M059J (cell line): ENCODE measurements at regions not wholly inside any gene's neighbourhood (a gene's known extent, or its start where the extent isn't known, plus 50 kb on each side); places are given as distances from the start of the nearest gene placed in this dataset.
A peak's percentile ranks its signal among the peaks of the same experiment; 100 is the strongest.

Experiments
- DNase-seq: peaks from one replicate; pipeline ENCODE4 v3.0.0-alpha.2; 2012; ENCODE audit warnings: low read depth

DNA sequence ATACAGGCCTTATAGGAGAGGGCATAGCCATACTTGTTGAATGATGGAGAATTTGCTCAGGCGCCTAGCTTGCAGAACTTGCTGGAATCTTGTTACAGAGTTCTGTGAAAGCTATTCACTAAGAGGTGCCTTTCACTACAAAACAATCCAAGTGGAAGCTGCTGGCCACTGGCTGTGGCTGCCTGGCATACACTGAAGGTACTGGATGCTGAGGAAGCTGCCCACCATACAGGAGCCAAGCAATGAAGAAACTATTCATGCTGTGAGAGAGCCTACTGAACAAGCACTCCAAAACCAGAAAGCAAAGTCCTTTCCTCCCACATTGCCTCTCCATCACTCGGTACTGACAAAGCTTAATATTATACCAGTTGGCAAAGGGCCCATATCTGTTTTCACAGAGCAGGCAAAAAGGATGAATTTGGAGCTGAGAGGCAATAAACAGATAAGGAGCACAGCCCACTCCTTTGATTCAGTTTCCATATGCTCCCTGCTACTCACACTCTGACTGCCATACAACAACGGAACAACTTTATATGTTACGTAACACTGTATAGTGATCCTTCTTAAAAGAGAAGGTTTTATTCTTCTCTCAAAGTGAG is 192.6 kb upstream of the ALCAM start:
- no peak for DNase-seq

DNA sequence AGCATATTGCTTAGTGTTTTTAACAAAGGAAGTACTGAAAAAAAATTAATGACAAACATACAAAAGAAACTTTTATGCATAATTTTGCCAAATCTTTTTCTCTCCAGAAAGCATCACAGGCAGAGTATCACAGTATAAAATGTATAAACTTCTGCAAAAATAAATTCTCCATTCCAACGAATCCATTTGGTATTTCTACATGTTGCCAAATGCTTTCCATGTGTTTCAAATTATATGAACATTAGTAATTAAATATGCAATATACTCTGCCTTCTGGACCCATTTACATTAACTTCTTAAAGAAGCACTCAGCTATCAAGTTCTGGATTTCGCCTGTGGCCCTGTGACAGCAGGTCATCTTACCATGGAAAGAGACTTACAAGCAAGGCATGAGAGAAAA is 189.1 kb upstream of the ALCAM start:
- DNase-seq = no peak

DNA sequence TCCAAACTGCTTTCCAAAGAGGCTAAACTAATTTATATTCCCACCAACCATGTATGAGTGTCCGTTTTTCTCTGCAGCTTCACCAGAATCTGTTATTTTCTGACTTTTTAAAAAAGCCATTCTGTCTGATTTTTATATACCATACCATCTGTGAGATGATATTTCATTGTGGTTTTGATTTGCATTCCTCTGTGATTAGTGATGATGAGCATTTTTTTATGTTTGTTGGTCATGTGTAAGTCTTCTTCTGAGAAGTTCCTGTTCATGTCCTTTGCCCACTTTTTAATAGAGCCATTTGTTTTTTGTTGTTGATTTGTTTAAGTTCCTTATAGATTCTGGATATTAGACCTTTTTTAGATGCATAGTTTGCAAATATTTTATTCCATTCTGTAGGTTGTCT is 179.4 kb upstream of the ALCAM start:
- peak; percentile 17 for DNase-seq

DNA sequence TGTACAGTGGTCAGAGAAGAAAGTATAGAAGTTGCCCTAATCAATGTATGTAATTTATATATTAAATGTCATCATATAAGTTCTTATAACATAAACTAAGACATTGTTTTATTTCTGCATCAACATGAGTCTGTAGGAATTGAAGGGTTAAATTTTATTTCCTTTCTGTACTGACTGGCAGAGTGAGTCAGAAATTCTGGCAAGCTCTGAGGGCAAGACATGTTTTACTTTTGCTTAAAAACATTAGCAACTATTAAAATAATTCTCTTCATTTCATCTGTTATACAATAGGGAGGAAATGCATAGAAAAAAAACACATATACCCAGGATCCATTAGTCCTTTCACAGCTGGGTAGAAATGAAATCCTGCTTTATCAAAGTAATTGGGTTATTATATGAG is 171.4 kb upstream of the ALCAM start:
- DNase-seq = peak; percentile 50

DNA sequence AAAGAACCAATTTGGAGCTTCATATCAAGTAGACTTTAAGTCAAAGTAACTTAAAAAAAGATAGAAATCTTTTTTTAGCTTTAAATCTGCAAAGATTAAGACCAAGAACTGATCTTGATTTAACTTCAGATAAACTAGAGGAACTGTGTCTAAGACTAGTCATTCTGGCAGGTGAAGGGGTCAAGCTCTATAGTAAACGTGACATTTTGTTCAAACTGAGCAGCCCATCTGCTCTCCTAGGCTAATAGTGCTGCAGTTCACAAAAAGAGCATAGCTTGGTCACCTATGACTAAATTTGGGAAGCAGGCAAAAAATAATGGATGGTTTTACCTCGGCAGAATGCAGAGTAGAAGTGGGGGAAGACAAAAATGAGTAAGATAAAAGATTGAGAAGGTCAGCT is 168.8 kb upstream of the ALCAM start:
- DNase-seq = peak; percentile 34

DNA sequence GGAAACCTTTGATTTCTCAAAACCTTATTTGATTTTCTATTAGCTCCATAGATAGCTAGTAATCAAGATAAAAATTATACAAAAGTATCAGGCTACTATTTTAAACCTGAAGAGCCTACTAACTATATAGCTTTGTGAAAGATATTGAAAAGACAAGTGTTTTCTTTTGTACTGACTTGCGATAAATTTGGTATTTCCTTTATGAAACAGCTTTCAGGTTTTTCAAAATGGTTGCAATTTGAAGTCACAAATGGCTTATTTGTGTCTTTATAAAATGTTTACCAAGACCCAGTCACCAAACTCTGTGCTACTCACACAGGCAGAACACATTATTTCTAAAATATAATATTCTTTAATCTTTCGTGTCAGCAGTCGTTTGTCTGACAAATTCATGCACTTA is 167.5 kb upstream of the ALCAM start:
- DNase-seq = no peak

DNA sequence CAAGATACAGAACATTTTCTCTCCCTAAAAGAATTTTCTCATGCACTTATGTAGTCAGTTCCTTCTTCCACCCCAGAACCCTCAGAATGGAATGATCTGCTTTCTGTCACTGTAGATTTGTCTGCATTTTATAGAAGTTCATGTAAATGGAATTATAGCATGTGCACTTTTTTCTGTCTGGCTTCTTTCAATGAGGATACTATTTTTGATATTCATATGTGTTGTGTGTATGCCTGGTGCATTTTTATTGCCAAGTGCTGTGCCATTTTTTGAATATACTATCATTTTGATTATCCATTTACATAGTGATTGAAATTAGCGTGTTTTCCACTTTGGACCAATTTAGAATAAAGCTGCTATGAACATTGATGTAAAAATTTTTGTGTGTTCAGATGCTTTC is 156.6 kb upstream of the ALCAM start:
- no peak for DNase-seq

DNA sequence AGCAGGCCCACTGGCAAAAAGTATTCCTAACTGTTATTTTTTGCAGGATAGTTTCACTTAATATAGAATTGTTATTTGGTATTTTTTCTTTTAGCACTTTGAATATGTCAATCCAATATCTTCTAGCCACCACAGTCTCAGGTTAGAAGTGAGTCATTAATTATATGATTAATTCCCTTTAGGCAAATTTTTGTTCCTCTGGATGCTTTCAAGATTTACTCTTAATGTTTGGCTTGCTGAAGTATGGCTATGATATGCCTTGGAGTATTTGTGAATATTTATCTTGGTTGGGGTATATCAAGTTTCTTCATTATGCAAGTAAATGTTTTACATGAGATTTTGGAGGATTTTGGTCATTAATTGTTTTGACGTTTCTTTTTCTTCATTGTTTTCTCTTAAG is 152.1 kb upstream of the ALCAM start:
- peak; percentile 58 for DNase-seq

DNA sequence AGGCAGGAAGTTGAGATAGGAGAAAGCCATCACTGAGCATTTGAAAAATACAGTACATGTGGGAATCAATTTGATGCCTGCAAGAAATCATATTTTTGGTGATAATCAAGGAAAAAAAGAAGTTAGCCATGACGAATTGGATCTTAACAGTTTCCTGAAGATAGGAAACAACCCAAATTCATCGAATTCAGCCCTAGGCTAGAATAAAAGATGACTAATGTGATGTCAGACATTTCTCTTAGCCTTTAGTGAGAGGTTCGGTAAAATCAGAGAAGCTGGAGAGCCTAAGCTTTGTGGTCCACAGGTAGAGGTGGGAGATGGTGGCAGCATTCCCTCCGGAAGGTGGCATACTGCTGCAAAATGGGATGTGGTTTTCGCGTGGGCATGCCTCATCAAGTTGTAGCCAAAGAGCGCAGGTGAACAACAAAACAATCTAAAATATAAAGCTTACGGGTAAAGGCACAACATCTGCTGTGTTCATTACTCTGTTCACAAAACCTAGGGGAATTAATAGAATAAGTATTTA is 144.1 kb upstream of the ALCAM start:
- peak; percentile 57 for DNase-seq

DNA sequence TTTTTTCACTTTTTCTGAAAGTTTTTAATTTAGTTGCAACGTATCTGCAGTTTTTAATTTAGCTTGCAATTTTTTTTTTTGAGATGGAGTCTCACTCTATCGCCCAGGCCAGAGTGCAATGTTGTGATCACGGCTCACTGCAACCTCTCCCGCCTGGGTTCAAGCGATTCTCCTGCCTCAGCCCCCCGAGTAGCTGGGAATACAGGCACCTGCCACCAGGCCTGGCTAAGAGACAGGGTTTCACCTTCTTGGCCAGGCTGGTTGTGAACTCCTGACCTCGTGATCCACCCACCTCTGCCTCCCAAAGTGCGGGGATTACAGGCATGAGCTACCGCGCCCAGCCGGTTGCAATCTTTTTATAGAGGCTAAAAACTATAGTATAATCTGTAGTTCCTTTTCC is 142.9 kb upstream of the ALCAM start:
- DNase-seq = no peak

DNA sequence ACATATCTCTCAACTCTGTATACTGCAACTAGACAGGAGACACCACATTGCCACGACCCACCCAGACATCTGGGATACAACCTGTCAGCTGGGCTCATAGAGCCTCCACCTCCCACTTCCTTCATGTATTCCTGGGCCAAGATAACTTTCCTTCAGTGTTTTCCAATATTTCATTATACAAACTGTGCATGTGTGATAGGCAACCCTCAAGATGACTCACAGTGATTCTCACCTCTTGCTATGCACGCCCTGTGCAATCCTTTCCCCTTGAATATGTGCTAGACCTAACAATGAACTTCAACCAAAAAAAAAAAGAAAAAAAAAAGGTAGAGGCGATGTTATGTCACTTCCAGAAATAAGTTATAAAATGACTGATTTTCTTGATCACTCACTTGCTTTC is 138.0 kb upstream of the ALCAM start:
- DNase-seq = peak; percentile 52

DNA sequence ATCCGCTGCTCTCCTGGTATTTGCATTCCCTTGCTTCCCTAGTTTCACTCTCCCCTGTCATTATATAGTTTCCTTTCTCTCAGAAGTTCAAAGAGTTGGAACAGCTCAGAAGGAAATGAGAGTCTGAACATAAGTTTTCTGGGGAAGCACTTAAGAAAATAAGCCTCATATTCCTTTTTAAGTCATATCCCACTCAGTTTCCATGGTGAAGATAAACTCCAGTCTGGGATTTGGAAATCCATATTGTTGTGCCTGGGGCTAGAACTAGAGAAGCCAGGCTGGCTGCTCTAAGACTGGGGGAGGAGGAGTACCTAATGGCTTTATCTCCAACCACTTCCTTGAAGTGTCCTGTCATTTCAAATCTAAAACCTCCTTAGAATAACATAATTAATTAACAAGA is 134.2 kb upstream of the ALCAM start:
- DNase-seq = peak; percentile 76

DNA sequence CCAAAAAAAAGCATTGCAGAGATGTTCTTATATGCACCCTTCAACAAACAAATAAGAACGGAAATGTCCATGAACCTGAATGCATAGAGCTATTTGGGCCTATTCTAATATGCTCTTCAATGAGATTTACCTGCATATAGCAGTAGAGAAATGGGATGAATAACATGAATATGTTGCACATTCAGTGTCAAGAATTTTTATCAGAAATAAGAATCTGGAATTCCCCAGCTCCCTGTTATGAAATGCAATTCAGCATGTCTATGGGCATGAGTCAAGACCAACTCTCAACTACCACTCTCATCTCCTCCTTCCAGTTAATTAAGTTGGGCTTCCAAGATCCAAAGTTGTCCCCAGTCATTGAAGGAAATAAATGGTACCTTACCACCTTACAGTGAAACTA is 133.7 kb upstream of the ALCAM start:
- peak; percentile 63 for DNase-seq

DNA sequence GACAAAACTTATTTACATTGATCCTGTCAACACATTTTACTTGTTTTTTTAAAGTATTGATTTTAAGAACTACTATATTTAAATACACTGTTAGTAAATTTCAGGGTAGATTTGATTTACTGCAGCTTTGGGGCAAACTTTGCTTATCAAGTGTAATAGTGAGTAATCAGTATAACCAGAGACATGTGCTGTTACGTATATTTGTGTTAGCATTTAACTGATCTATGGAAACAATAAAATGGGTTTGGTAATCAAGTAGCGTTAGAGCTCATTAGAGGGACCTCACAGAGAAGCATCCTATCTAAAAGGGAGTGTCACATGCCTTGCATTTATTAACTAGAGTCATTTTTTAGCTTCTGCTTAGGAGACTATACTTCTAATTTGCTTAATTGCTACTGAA is 131.5 kb upstream of the ALCAM start:
- DNase-seq = no peak

DNA sequence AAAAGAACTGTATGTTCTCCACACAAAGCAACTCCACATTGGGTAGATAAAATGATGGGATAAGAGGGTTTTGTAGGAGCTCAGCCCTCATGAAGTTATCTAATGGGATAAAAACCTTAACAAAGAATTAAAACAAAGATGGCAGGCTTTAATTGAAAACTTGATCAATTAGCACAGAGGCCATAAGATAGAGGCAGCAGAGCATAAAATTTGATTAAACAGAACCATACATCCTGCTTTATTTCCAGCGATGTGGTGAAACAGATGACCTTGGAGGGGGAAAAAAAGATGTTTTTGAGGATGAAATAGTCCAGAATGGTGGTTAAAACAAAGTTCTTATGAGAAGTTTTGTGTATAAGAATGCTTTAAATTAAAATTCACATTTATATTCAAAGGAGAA is 130.9 kb upstream of the ALCAM start:
- DNase-seq = no peak

DNA sequence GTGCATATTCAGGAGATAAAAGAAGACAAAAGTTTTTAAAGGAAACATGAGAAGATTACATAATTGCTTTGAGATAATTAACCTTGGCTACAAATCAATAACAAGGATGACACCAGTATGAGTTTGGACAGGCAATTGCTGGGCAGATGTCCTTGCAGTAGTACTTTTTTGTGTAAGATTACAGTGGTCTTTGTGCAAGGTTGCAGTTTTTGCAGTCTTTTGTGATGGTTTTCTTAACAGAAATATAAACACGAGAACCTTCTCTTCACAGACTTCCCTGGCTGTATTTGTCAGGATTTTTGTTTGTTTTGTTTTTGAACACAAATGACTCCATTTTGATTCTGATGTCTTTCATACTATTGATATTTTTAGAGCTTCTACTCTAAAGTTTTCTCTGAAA is 128.3 kb upstream of the ALCAM start:
- no peak for DNase-seq

DNA sequence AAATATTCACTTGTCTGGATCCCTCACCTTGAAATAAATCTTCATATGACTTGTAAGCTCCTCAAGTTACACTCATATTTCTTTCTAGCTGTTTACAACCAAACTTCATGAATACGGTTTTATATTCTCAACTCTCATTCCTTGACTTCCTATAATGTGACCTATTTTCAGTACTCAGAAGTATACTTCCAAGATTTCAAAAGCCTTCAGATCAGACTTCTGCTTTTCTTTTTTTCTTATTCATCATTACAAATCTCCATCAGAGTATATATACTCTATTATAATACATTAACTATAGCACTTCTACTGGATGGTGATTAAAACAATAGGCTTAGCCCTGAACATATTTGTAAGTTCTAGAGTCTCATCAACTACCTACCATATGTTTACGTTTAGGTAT is 123.6 kb upstream of the ALCAM start:
- no peak for DNase-seq

DNA sequence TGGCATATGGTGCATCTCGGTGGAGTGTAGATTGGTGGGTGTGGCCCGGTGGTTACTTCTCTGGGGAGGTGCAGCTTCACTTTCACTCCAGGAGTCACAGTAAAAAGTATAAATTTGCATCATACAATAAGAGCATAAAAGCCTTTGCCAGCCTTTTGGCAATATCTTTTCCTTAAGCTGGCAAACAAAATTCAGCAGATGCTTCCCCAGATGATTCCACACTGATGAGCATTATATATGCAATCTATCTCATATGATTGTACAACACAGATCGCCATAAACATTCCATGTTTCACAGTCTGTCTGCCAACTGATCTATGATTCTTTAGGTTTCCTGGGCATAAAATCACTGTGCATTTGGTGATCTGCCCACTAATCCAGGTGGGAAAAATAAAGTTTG is 120.2 kb upstream of the ALCAM start:
- no peak for DNase-seq

DNA sequence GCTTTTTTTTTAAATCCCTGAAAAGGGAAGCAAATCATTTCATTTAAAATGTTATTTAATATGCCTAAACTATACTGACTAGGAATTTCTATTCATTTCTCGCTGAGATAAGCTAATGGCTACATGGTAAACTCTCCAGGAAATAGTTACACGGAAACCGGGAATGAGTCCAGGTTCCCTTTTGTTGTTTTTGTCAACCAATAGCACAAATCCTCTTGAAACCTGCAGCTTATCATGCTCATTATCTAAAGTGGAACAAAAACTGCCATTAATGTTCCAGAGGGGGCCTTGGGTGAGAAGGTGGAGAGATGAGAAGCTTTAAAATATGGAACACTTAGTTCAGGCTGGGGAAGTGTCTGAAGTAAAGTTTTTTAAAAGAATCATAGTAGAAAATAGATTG is 113.5 kb upstream of the ALCAM start:
- peak; percentile 54 for DNase-seq

DNA sequence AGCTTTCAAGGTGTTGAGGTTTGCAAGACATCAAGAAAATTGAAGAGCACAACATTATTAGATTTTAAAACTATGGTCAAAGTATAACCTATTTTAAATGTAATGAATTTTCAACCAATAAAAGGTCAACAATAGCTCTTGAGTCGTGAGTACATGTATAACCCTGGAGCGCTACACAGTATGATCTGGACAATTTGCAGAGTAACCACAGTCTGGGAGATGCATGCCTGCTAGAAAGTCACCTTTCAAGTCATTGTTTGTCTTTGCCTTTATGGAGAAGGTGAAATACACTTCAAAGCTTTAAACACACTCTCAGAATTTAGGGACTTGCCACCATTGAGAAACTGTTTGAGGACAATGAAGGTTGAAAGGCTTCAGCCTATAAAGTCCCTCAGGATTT is 112.6 kb upstream of the ALCAM start:
- DNase-seq = no peak

DNA sequence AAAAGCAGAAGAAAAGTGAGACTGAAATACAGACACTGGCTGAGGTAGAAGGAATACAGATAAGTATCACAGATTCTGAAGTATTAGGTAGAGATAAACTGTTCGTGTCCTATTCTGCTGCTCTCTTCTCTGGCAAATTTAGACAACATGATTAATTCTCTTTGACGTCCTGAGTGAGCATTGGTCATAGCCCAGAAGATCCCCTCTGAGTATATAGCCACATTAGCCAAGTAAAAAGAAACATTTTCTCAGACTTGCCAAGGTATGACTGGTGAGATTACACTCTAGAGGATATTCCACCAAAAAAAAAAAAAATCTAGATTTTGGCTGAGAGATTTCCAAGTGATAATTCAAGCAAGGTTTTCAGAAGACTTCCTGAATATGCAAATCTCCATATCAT is 111.4 kb upstream of the ALCAM start:
- DNase-seq = peak; percentile 47

DNA sequence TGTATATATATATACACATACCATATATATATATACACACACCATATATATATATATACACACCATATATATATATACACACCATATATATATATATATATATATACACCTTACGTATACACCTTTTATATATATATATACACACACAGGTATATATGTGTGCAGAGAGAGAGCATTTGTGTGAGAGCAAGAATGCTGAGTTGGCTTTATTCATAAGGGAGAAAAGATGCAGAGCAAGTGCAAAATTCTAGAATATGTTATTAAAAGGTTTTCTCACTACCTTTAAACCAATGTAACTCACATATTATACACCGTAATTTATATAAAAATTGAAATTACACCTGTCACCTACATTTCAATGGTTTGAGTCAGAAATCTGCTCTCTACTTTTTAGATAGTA is 107.2 kb upstream of the ALCAM start:
- DNase-seq = no peak

DNA sequence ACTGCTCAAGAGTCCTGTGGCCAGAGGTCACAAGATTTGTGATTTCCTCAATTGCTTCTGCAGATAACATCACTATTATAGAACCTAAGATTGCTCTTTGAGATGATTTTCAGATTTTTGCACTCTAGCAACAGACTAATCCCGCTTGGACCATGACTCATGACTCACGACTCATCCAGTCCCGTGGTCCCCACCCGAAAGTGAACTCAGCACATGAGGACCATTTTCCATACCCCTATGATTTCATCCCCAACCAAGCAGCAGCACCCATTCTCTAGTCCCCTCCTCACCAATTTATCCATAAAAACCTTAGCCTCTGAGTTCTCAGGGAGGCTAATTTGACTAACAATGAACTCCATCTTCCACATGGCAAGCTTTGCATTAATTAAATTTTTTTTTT is 106.3 kb upstream of the ALCAM start:
- DNase-seq = peak; percentile 26

DNA sequence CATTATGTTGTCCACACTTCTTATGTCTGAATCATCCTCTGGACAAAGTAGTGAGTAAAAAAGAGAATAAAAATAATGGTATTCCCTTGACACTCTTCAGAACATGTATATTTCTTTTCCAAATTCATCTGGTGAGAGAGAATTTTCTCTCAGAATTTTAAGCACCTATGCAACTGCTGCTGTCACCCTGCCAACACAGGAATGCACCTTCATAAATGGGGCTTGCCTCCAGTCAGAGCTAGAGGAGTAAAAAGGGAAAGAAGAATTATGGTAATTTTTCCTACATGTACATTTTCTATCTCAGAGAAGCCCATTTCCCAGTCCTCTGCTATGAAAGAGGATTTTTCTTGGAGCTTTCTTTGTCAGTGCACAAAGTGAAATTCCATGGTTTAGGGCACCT is 92.2 kb upstream of the ALCAM start:
- no peak for DNase-seq

DNA sequence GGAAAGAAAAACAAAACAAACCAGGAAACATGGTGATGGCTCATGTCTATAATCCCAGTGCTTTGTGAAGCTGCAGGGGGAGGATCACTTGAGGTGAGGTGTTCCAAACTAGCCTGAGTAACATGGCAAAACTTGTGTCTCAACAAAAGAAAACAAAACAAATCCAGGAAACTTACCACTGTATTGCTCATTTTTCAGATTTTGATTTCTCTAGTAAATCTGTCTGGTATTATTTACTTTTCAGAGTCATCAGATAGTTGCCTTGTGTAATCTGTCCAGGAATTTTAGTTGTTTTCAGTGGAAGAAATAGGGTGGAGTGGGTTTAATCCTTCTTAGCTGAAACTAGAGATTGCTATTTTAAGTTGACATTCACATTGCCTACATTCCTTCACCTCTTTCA is 91.8 kb upstream of the ALCAM start:
- DNase-seq = peak; percentile 86
